Body of pancreas (tissue), 4 donors: ENCODE measurements at regions not wholly inside any gene's neighbourhood (a gene's known extent, or its start where the extent isn't known, plus 50 kb on each side); places are given as distances from the start of the nearest gene placed in this dataset.

ENCODE experiments used
- CTCF ChIP-seq, 7 experiments: fragments of 450-650 bp in 4 of 7; fragments of 200-600 bp in 3 of 7; sonication (generic) in 3 of 7; IDR thresholded peaks; one replicate each; pipeline ENCODE4 v1.5.1; 2016 to 2019; ENCODE audit warnings: antibody characterized with exemption in 7 of 7
- POLR2A ChIP-seq, 3 donors: fragments of 450-650 bp; IDR thresholded peaks; one replicate each; pipeline ENCODE4 v1.6.1; 2016; ENCODE audit warnings: antibody characterized with exemption in 3 of 3, mild to moderate bottlenecking in 2 of 3

- TF ChIP-seq CTCF (IDR thresholded peaks at IDR 0.05) = no peak
- no peak for TF ChIP-seq POLR2A (IDR thresholded peaks at IDR 0.05)
Observed at GRCh38 chr2:160555420-160556071, 61.9 kb upstream of the RBMS1 start.
